ENCODE measurements at regions not wholly inside any gene's neighbourhood (a gene's known extent, or its start where the extent isn't known, plus 50 kb on each side); places are given as distances from the start of the nearest gene placed in this dataset.
"Not testable (repeated sequence)": the region's sequence is repeated elsewhere in the genome, so short reads cannot be mapped to it uniquely, and the experiment has no call there.

- not testable (repeated sequence) for DNase-seq; H3K36me3 ChIP-seq (ENCODE audit: control insufficient read depth, insufficient read depth, low read length); H3K27ac ChIP-seq (ENCODE audit: low read depth, low read length); H3K27me3 ChIP-seq (ENCODE audit: insufficient read depth, low read length, poor library complexity); H2BK5ac ChIP-seq (ENCODE audit: low read length); H3K18ac ChIP-seq (ENCODE audit: low read length); H2BK15ac ChIP-seq (replicated peaks; ENCODE audit: low read depth); H3K4me2 ChIP-seq (ENCODE audit: low read length); H4K8ac ChIP-seq (ENCODE audit: low read depth, low read length); H3K79me2 ChIP-seq (ENCODE audit: control insufficient read depth, insufficient read depth, low read length); H3K9ac ChIP-seq (ENCODE audit: low read length); H3K4me3 ChIP-seq (ENCODE audit: low read length); H2AK5ac ChIP-seq (ENCODE audit: low read length); H3K79me1 ChIP-seq (ENCODE audit: low read length); H2BK120ac ChIP-seq (ENCODE audit: low read depth, low read length); H3K56ac ChIP-seq (ENCODE audit: low read length); H3K4me1 ChIP-seq (ENCODE audit: control insufficient read depth, low read depth, low read length); H3K4ac ChIP-seq (ENCODE audit: low read depth, low read length); H4K5ac ChIP-seq (ENCODE audit: low read length); H3K23ac ChIP-seq (ENCODE audit: low read length)
- no CpG with 5 or more reads among the region's 7 CpGs for whole genome bisulfite sequencing (ENCODE audit: extremely low coverage, insufficient coverage, low lambda C conversion rate)
These were observed 73.4 kb upstream of the TNK2 start for GRCh38 chr3:195981778-195982177.

- DNase-seq; H2BK120ac ChIP-seq (ENCODE audit: low read depth, low read length); H3K36me3 ChIP-seq (ENCODE audit: control insufficient read depth, insufficient read depth, low read length); H4K5ac ChIP-seq (ENCODE audit: low read length); H3K56ac ChIP-seq (ENCODE audit: low read length); H4K8ac ChIP-seq (ENCODE audit: low read depth, low read length); H3K4me3 ChIP-seq (ENCODE audit: low read length); H3K79me1 ChIP-seq (ENCODE audit: low read length); H3K9ac ChIP-seq (ENCODE audit: low read length); H3K79me2 ChIP-seq (ENCODE audit: control insufficient read depth, insufficient read depth, low read length); H3K27ac ChIP-seq (ENCODE audit: low read depth, low read length); H2BK5ac ChIP-seq (ENCODE audit: low read length); H3K27me3 ChIP-seq (ENCODE audit: insufficient read depth, low read length, poor library complexity); H3K4me1 ChIP-seq (ENCODE audit: control insufficient read depth, low read depth, low read length); H3K23ac ChIP-seq (ENCODE audit: low read length); H3K4me2 ChIP-seq (ENCODE audit: low read length); H3K4ac ChIP-seq (ENCODE audit: low read depth, low read length); H3K18ac ChIP-seq (ENCODE audit: low read length); H2BK15ac ChIP-seq (replicated peaks; ENCODE audit: low read depth); H2AK5ac ChIP-seq (ENCODE audit: low read length): not testable (repeated sequence)
- WGBS (ENCODE audit: extremely low coverage, insufficient coverage, low lambda C conversion rate): no CpG with 5 or more reads among the region's 10 CpGs
These were observed 71.5 kb upstream of the TNK2 start for GRCh38 chr3:195979877-195980276.

GRCh38 chr3:195978585-195978984, 70.2 kb upstream of the TNK2 start:
- WGBS (ENCODE audit: extremely low coverage, insufficient coverage, low lambda C conversion rate): no CpG with 5 or more reads among the region's 11 CpGs
- not testable (repeated sequence) for H3K23ac ChIP-seq (ENCODE audit: low read length); H2BK5ac ChIP-seq (ENCODE audit: low read length); H3K79me2 ChIP-seq (ENCODE audit: control insufficient read depth, insufficient read depth, low read length); H3K27me3 ChIP-seq (ENCODE audit: insufficient read depth, low read length, poor library complexity); H3K4me2 ChIP-seq (ENCODE audit: low read length); H3K4ac ChIP-seq (ENCODE audit: low read depth, low read length); H2BK15ac ChIP-seq (replicated peaks; ENCODE audit: low read depth); DNase-seq; H2BK120ac ChIP-seq (ENCODE audit: low read depth, low read length); H4K8ac ChIP-seq (ENCODE audit: low read depth, low read length); H3K27ac ChIP-seq (ENCODE audit: low read depth, low read length); H3K36me3 ChIP-seq (ENCODE audit: control insufficient read depth, insufficient read depth, low read length); H3K9ac ChIP-seq (ENCODE audit: low read length); H3K4me1 ChIP-seq (ENCODE audit: control insufficient read depth, low read depth, low read length); H4K5ac ChIP-seq (ENCODE audit: low read length); H3K79me1 ChIP-seq (ENCODE audit: low read length); H3K4me3 ChIP-seq (ENCODE audit: low read length); H3K56ac ChIP-seq (ENCODE audit: low read length); H2AK5ac ChIP-seq (ENCODE audit: low read length); H3K18ac ChIP-seq (ENCODE audit: low read length)

- not testable (repeated sequence) for H3K9ac ChIP-seq (ENCODE audit: low read length); H2AK5ac ChIP-seq (ENCODE audit: low read length)
These were observed 68.5 kb upstream of the TNK2 start for GRCh38 chr3:195976876-195977275.

GRCh38 chr3:195974281-195974680, 65.9 kb upstream of the TNK2 start:
- not testable (repeated sequence) for H2BK15ac ChIP-seq (replicated peaks; ENCODE audit: low read depth); H3K4me3 ChIP-seq (ENCODE audit: low read length); H4K5ac ChIP-seq (ENCODE audit: low read length); H3K9ac ChIP-seq (ENCODE audit: low read length); H2BK120ac ChIP-seq (ENCODE audit: low read depth, low read length); H3K36me3 ChIP-seq (ENCODE audit: control insufficient read depth, insufficient read depth, low read length); H3K27ac ChIP-seq (ENCODE audit: low read depth, low read length); H3K4ac ChIP-seq (ENCODE audit: low read depth, low read length); H2BK5ac ChIP-seq (ENCODE audit: low read length); H3K79me2 ChIP-seq (ENCODE audit: control insufficient read depth, insufficient read depth, low read length); H4K8ac ChIP-seq (ENCODE audit: low read depth, low read length); H3K4me2 ChIP-seq (ENCODE audit: low read length); H3K27me3 ChIP-seq (ENCODE audit: insufficient read depth, low read length, poor library complexity); DNase-seq; H3K18ac ChIP-seq (ENCODE audit: low read length); H3K23ac ChIP-seq (ENCODE audit: low read length); H3K56ac ChIP-seq (ENCODE audit: low read length); H3K4me1 ChIP-seq (ENCODE audit: control insufficient read depth, low read depth, low read length); H2AK5ac ChIP-seq (ENCODE audit: low read length); H3K79me1 ChIP-seq (ENCODE audit: low read length)
- WGBS (ENCODE audit: extremely low coverage, insufficient coverage, low lambda C conversion rate): no CpG with 5 or more reads among the region's 13 CpGs

More at GRCh38 chr3:195976876-195977275, 68.5 kb upstream of the TNK2 start:
- H4K8ac ChIP-seq (ENCODE audit: low read depth, low read length); H3K79me2 ChIP-seq (ENCODE audit: control insufficient read depth, insufficient read depth, low read length); DNase-seq; H3K27ac ChIP-seq (ENCODE audit: low read depth, low read length); H3K56ac ChIP-seq (ENCODE audit: low read length); H3K23ac ChIP-seq (ENCODE audit: low read length); H3K79me1 ChIP-seq (ENCODE audit: low read length); H3K27me3 ChIP-seq (ENCODE audit: insufficient read depth, low read length, poor library complexity); H4K5ac ChIP-seq (ENCODE audit: low read length); H3K4me3 ChIP-seq (ENCODE audit: low read length); H2BK15ac ChIP-seq (replicated peaks; ENCODE audit: low read depth); H3K36me3 ChIP-seq (ENCODE audit: control insufficient read depth, insufficient read depth, low read length); H3K4me1 ChIP-seq (ENCODE audit: control insufficient read depth, low read depth, low read length); H3K4ac ChIP-seq (ENCODE audit: low read depth, low read length); H3K4me2 ChIP-seq (ENCODE audit: low read length); H2BK5ac ChIP-seq (ENCODE audit: low read length); H2BK120ac ChIP-seq (ENCODE audit: low read depth, low read length); H3K18ac ChIP-seq (ENCODE audit: low read length): not testable (repeated sequence)
- WGBS (ENCODE audit: extremely low coverage, insufficient coverage, low lambda C conversion rate): no CpG with 5 or more reads among the region's 19 CpGs

- H3K27ac ChIP-seq (ENCODE audit: low read depth, low read length); H3K27me3 ChIP-seq (ENCODE audit: insufficient read depth, low read length, poor library complexity); H3K79me1 ChIP-seq (ENCODE audit: low read length); H2AK5ac ChIP-seq (ENCODE audit: low read length); H3K4me3 ChIP-seq (ENCODE audit: low read length); H2BK120ac ChIP-seq (ENCODE audit: low read depth, low read length); H2BK5ac ChIP-seq (ENCODE audit: low read length); H3K4ac ChIP-seq (ENCODE audit: low read depth, low read length); H2BK15ac ChIP-seq (replicated peaks; ENCODE audit: low read depth); H3K79me2 ChIP-seq (ENCODE audit: control insufficient read depth, insufficient read depth, low read length); H3K18ac ChIP-seq (ENCODE audit: low read length); H3K4me1 ChIP-seq (ENCODE audit: control insufficient read depth, low read depth, low read length); H3K4me2 ChIP-seq (ENCODE audit: low read length); H4K5ac ChIP-seq (ENCODE audit: low read length); DNase-seq; H3K23ac ChIP-seq (ENCODE audit: low read length); H3K9ac ChIP-seq (ENCODE audit: low read length); H4K8ac ChIP-seq (ENCODE audit: low read depth, low read length); H3K36me3 ChIP-seq (ENCODE audit: control insufficient read depth, insufficient read depth, low read length); H3K56ac ChIP-seq (ENCODE audit: low read length): not testable (repeated sequence)
- no CpG with 5 or more reads among the region's 9 CpGs for WGBS (ENCODE audit: extremely low coverage, insufficient coverage, low lambda C conversion rate)
These were observed 62.5 kb upstream of the TNK2 start for GRCh38 chr3:195970873-195971272.

All from mesendoderm (in vitro differentiated cells).